Activated T-helper 2 cell treated with anti-CD3 and anti-CD28 coated beads, Interferon-gamma antibody, Interleukin-2, Interleukin-4, amounts not matched to agents 10 μg/mL and 5 μg/mL and 100 μg/mL, durations not matched to agents 14 hours and 24 hours and 36 hours (primary cell): ENCODE measurements at regions not wholly inside any gene's neighbourhood (a gene's known extent, or its start where the extent isn't known, plus 50 kb on each side); places are given as distances from the start of the nearest gene placed in this dataset.

ENCODE experiments used
- DNase-seq: peaks from one replicate; pipeline ENCODE4 v3.0.0; 2021; ENCODE audit warnings: low spot score
- H3K27ac Mint-ChIP-seq: one replicate; pipeline ENCODE4 v1.8.0; 2021; ENCODE audit warnings: mixed read lengths
- H3K27me3 Mint-ChIP-seq: one replicate; pipeline ENCODE4 v1.8.0; 2021; ENCODE audit warnings: low read depth, mixed read lengths
- H3K36me3 Mint-ChIP-seq: one replicate; pipeline ENCODE4 v1.8.0; 2021; ENCODE audit warnings: low read depth, mixed read lengths
- H3K4me1 Mint-ChIP-seq: one replicate; pipeline ENCODE4 v1.8.0; 2021; ENCODE audit warnings: low read depth, mixed read lengths
- H3K4me3 Mint-ChIP-seq: one replicate; pipeline ENCODE4 v1.8.0; 2021; ENCODE audit warnings: low read depth, mild to moderate bottlenecking, moderate library complexity, mixed read lengths
- H3K9me3 Mint-ChIP-seq: one replicate; pipeline ENCODE4 v1.8.0; 2021; ENCODE audit warnings: mixed read lengths
- intact Hi-C: fragments of 100-400 bp; cut with micrococcal nuclease; formaldehyde crosslinking; loops from one replicate; pipeline ENCODE4 v1.15.1; 2023

GRCh38 chr12:125492354-125493270 is 427.4 kb downstream of the AACS start:
- Mint-ChIP-seq H3K4me3 (no peak overlapping the region), H3K4me1 (no peaks in the 10 kb centered on the region), H3K27me3 (no peaks in the 10 kb centered on the region), H3K36me3 (no peaks in the 10 kb centered on the region), H3K27ac (no peak overlapping the region), H3K9me3 (peaks cover 4% of the 10 kb centered on the region)
- intact Hi-C loops = no loop called here
- no peak for DNase-seq

GRCh38 chr12:125493704-125494308 is 428.6 kb downstream of the AACS start:
- intact Hi-C loops = no loop called here
- no peaks in the 10 kb centered on the region for H3K27me3 Mint-ChIP-seq

DNA sequence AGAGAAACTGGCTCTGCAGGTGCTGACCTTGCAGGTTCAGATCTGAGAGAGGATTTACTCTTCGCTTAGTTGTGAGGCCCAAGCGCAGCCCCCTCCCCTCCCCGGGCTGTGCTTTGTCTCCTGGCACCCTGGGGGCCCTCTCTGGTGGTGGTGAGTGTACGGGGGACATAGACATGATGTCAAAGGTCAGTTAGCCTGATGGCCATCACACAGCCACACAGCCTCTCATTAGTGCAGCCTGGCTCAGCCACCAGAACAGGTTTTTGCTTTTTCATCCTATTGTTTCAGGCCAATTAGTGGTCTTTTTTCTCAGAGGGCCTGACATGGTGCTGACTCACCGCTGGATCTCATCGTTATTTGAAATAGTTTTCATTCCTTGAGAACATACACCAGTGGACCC is 437.9 kb downstream of the AACS start:
- Mint-ChIP-seq H3K27ac (no peak overlapping the region), H3K4me3 (no peak overlapping the region), H3K36me3 (no peaks in the 10 kb centered on the region), H3K4me1 (no peaks in the 10 kb centered on the region), H3K9me3 (no peaks in the 10 kb centered on the region), H3K27me3 (no peaks in the 10 kb centered on the region)
- intact Hi-C loops = no loop called here
- DNase-seq = no peak

More at GRCh38 chr12:125493704-125494308, 428.6 kb downstream of the AACS start:
- Mint-ChIP-seq H3K4me3 (no peak overlapping the region), H3K27ac (no peak overlapping the region), H3K4me1 (no peaks in the 10 kb centered on the region), H3K9me3 (peaks cover 4% of the 10 kb centered on the region), H3K36me3 (no peaks in the 10 kb centered on the region)
- DNase-seq = no peak

GRCh38 chr12:125509195-125509594 is 444.0 kb downstream of the AACS start:
- intact Hi-C loops = no loop called here
- Mint-ChIP-seq H3K36me3 (no peaks in the 10 kb centered on the region), H3K27ac (no peak overlapping the region), H3K4me1 (no peaks in the 10 kb centered on the region), H3K27me3 (no peaks in the 10 kb centered on the region), H3K9me3 (no peaks in the 10 kb centered on the region), H3K4me3 (no peak overlapping the region)
- DNase-seq = no peak

- intact Hi-C loops = no loop called here
- Mint-ChIP-seq H3K4me1 (no peaks in the 10 kb centered on the region), H3K36me3 (no peaks in the 10 kb centered on the region), H3K27me3 (no peaks in the 10 kb centered on the region), H3K27ac (no peak overlapping the region), H3K4me3 (no peak overlapping the region), H3K9me3 (no peaks in the 10 kb centered on the region)
- no peak for DNase-seq
These were observed 447.5 kb downstream of the AACS start for GRCh38 chr12:125512541-125513298.

DNA sequence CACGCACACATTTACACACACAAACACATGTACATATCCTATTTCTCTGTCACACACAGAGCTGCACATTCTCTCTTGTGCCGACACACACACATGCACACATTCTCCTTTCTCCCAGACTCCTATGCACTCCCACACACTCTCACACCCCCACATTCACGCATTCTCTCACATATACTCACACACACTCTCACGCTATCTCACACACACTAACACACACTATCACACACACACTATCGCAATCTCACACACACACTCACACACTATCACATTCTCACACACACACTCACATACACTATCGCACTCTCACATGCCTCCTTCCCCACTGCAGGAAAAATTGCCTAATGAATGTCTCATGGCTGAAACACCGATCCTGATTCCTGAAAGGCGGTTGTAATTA is 450.7 kb downstream of the AACS start:
- intact Hi-C loops = no loop called here
- H3K4me1 Mint-ChIP-seq = no peaks in the 10 kb centered on the region
- DNase-seq = no peak
- no peaks in the 10 kb centered on the region for H3K9me3 Mint-ChIP-seq
- no peak overlapping the region for H3K4me3 Mint-ChIP-seq
- no peaks in the 10 kb centered on the region for H3K36me3 Mint-ChIP-seq
- no peak overlapping the region for H3K27ac Mint-ChIP-seq
- no peaks in the 10 kb centered on the region for H3K27me3 Mint-ChIP-seq

DNA sequence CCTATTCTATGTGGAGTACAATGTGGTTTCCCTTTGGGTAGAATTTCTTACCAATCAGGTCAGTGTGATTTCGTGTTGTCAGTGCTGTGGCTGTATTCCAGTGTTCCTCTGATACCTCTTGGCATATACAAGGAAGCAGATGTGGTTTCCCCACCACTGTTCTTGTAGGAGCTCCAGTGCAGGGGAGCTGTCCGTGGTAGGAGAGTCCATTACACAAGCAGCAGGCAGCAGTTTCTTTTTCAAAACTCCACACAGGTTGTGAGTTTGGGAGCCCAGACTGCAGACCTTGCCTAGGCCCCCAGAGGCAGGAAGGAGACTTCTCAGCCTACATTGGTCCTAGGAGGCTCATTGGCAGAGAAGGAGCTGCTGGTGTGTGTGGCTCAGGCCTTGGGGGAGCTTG is 452.8 kb downstream of the AACS start:
- Mint-ChIP-seq H3K36me3 (no peaks in the 10 kb centered on the region), H3K9me3 (peaks cover 5% of the 10 kb centered on the region), H3K27ac (no peak overlapping the region), H3K4me1 (no peaks in the 10 kb centered on the region), H3K27me3 (no peaks in the 10 kb centered on the region), H3K4me3 (no peak overlapping the region)
- intact Hi-C loops = no loop called here
- no peak for DNase-seq

- H3K36me3 Mint-ChIP-seq = no peaks in the 10 kb centered on the region
- peaks cover 5% of the 10 kb centered on the region for H3K9me3 Mint-ChIP-seq
- DNase-seq = no peak
- intact Hi-C loops = no loop called here
- H3K27ac Mint-ChIP-seq = no peak overlapping the region
- H3K27me3 Mint-ChIP-seq = no peaks in the 10 kb centered on the region
- no peak overlapping the region for H3K4me3 Mint-ChIP-seq
- no peaks in the 10 kb centered on the region for H3K4me1 Mint-ChIP-seq
These were observed 453.9 kb downstream of the AACS start for GRCh38 chr12:125519026-125519651.

- Mint-ChIP-seq H3K36me3 (no peaks in the 10 kb centered on the region), H3K27ac (no peak overlapping the region), H3K4me1 (no peaks in the 10 kb centered on the region), H3K27me3 (no peaks in the 10 kb centered on the region), H3K9me3 (peaks cover 5% of the 10 kb centered on the region), H3K4me3 (no peak overlapping the region)
- no peak for DNase-seq
- intact Hi-C loops = no loop called here
These were observed 460.6 kb downstream of the AACS start for GRCh38 chr12:125525879-125526278.

DNA sequence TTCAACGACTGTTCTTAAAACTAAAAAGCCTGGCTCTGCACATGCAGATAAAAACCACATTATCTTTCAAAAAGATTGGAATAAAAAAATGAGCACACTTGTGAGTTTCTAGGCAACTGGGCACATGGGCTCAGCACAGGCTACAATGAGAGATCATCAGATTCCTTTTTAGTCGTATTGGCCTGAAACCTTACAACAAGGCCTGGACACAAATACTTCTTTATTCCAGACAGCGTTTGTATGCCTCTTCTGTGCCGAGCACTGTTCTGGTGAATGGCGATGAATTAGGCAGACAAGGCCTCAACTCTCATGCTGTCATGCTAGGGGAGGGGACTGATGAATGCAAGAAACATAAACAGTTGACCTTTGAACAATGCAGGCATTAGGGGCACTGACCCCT is 463.0 kb downstream of the AACS start:
- Mint-ChIP-seq H3K4me3 (no peak overlapping the region), H3K27me3 (no peaks in the 10 kb centered on the region), H3K9me3 (no peaks in the 10 kb centered on the region), H3K27ac (no peak overlapping the region), H3K4me1 (no peaks in the 10 kb centered on the region), H3K36me3 (no peaks in the 10 kb centered on the region)
- DNase-seq = no peak
- intact Hi-C loops = no loop called here

DNA sequence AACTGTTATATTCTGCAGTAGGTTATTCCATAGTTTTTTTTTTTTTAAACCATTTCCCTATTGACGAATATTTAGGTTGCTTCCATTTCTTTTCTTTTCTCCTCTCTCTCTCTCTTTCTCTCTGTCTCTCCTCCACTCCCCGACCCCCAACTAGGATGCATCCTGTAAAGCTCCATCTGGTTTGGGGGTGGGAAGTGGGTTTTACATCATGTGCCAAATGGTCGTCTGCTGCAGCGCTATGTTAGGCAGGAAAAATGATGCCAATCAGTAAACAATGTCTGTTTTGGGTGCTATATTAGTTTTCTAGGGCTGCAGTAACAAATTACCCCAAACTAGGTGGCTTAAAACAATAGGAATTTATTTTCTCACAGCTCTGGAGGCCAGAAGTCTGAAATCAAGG is 465.0 kb downstream of the AACS start:
- Mint-ChIP-seq H3K27me3 (no peaks in the 10 kb centered on the region), H3K4me3 (no peak overlapping the region), H3K9me3 (no peaks in the 10 kb centered on the region), H3K36me3 (no peaks in the 10 kb centered on the region), H3K27ac (no peak overlapping the region), H3K4me1 (no peaks in the 10 kb centered on the region)
- DNase-seq = no peak
- intact Hi-C loops = loop anchor here (5.0 kb wide), 1 partner anchor 152 kb away; no protein-coding TSS in a partner anchor

DNA sequence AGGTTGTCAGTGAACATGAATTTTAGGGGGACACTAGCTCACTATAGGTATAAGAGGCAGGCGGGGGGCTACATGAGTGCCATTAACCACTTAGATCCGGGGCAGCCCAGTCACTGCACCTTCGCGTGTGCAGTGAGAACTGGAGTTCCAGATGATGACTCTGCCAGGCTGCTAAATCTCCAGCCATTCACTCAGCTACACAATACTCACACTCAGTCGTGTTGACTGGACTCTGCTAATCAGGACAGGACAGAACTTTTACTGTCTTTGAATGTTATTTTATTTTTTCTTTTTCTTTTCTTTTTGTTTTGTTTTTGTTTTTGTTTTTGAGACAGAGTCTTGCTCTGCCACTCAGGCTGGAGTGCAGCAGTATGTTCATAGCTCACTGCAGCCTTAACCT is 465.6 kb downstream of the AACS start:
- Mint-ChIP-seq H3K27me3 (no peaks in the 10 kb centered on the region), H3K27ac (no peak overlapping the region), H3K9me3 (no peaks in the 10 kb centered on the region), H3K4me3 (no peak overlapping the region), H3K4me1 (no peaks in the 10 kb centered on the region), H3K36me3 (no peaks in the 10 kb centered on the region)
- intact Hi-C loops = loop anchor here (5.0 kb wide), 1 partner anchor 151 kb away; no protein-coding TSS in a partner anchor
- DNase-seq = no peak
